DMS 273 (cell line): ENCODE measurements at regions not wholly inside any gene's neighbourhood (a gene's known extent, or its start where the extent isn't known, plus 50 kb on each side); places are given as distances from the start of the nearest gene placed in this dataset.
A peak's percentile ranks its signal among the peaks of the same experiment; 100 is the strongest.

Experiments used
- DNase-seq: peaks from one replicate; lab custom pipeline; 2025; ENCODE audit not compliant: unreplicated experiment; lab: John Stamatoyannopoulos, UW

DNA sequence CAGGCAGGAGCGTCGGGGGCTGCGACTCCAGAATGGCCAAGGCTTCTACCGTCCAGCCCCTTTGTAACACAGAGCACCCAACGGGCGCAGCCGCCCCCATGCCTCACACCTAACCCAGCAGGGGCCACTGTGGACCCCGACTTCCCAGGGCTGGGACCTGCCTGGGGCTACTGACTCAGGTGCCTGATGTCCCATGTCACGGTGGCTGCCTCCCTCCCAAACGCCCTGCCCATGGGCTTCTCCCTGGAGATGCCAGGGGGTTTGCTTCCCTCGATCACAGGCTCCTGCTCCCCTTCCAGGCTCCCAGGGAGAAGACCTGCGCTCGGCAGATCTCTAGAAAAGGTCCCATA, 84.0 kb downstream of the MYEOV start:
- no peak for DNase-seq

DNA sequence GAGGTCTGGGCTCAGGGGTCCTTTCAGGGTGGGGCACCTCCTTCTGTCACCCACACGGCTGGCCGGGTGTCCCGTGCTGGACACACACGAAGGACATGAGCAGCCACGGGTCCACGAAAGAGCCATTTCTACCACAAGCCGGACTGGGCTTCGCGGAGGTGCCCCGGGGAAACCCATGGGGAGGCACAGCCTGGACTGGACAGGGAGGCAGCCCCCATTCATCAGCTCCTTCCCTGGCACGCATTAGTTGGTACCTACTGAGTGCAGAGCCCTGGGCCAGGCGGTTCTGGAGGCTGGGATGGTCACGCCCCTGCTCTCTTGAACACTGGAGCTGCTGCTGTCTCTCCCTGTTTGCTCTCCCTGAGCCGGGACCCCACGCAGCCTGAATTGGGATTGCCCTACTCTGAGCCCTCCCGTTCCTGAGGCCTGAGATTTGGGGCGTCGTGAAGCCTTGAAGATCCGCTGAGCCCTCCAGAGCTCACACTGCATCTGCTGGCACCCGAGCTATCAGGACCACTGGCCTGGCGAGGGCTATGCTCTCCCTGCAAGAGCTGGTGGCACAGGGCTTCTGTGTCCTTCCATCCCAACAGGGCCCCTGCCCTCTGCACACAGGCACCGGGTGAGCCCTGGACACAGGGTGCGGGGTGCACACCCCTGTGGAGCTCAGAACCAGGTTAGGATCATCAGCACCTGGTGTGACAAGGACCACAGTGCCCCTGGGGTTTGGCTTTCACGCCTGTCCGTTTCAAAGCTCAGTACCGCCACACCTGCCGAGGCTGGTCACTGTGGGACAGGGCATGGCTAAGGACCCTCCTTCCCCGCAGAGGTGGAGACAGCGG, 84.6 kb downstream of the MYEOV start:
- no peak for DNase-seq

DNA sequence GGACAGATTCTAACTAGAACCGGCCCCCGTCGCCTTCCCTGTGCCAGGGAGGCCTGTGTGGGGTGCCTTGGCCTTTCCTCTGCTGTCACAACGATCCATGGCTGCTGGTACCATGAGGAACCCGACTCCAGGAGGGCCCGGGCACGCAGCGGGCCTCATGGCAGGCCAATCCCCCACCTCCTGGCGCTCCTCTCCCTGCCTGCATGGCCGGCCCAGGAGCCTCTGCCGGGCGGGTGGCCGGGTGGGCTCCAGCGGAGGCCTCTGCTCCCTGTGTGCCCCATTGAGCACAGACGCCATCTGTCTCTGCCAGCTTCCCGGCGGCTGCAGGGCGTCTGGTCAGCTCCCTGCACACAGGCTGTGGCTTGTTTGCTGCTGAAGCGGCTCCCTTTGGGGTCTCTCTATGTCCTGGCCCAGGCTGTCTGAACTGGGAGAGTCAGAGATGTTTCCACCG, 86.5 kb downstream of the MYEOV start:
- peak; percentile 68 for DNase-seq

DNA sequence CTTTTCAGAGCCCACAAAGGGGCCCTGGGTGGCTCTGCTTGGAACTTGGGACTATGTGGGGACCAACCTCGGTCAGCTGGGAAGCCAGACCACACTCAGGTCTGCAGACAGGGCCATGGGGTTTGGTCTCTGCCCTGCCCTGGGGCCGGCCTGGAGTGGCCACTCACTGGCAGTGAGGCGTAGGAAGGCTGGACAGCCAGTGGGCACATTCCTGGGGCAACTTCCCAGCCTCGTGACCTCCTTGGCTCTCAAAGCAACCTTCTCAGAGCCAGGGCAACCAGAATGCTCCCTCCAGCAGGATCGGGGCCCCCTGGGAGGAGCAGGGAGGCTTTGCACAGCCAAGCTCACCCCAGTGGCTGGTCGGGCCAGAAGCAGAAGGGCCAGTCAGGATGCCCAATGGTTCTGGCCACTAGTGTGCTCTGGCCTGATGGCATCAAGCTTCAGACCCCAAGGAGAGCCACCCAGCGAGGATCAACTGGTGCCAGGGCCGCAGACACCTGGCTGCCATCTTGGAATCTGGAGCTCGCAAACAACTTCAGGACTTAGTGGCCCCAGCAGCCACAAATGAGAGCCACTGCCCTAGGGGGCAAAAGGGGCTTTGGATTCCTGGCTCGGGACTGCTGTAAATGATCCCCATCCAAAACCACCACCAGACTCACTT, 87.1 kb downstream of the MYEOV start:
- DNase-seq = no peak

- DNase-seq = no peak
These were observed 87.8 kb downstream of the MYEOV start for GRCh38 chr11:69381681-69382130.

DNA sequence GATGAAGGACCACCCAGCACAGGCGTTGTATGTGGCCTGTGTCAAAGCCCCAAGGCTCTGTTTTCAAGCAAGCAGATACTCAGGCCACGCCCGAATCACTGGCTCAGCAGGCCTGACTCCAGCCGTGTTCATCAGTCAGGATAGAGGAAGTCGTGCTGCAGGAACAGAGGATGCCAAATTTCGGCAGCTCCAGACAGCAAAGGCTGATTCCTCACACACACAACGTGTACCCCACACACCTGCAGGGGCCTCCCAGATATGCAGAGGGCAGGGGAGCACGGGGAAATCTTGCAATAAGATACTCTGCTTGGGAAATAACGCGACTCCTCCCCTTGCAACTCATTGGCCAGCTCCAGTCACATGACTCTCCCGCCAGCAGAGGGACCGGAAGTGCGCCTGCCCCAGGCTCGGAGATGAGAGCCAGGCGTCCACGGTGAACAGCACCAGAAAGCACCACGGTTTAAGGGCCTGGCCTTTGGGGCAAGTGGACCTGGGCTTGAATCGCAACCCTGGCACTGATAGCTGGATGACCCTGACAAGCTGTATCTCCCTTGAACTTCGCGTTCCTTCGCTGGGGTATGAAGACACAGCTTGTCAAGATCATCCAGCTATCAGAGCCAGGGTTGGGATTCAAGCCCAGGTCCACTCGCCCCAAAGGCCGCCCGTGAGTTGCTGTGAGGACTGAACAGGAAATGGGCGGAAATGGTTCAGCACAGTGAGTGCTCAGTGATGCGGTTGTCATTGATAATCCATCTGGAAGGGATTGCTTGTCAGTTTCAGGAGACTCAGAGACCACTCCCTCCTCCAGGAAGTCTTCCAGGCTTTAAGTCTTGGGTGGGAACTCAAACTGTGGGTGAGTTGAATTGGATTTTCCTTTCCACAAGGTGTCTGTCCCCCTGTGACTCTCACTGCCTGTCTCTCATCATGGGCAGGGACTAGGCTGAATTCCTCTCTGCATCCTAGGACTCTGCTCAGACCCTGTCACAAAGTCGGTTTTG, 88.5 kb downstream of the MYEOV start:
- DNase-seq = no peak

DNA sequence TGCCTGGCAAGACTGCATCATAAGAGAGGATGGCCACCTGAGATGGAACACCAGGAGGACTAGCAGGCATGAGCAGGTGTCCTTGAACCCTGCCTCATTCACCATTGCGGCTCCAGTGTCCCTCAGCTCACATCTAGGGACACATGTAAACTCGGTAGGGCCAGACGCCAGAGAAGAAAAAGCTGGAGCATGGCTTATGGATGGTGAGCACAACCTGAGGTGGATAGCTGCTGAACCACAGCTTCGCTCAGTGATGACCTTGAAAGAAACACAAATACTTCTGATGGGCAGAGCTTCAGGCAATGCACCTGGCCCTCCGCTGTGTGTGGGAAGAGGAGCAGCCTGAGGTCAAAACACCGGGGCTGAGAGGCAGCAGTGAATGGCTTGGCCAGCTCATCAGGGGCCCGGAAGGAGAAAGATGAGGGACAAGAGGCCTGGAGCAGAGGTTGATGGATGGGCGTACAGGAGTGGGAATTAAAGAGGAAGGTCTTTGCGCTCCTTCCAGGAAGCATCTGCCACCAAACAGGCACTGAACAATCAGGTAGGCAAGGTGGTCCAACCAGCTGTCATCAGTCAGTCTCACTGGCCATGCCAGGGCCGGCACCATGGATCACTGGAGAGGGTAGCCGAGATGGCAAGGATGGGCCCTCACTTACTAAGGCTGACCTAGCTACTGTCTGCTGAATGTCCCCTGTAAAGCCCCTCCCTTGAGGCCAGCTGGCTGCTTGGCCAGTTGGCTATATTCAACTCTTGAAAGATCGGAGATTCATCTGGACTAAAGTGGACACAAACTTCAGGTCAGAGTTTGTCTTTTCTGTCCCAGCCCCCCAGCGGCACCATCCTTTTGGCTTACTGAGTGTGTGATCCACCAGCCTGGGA, 89.7 kb downstream of the MYEOV start:
- DNase-seq = no peak

GRCh38 chr11:69384251-69385143, 90.5 kb downstream of the MYEOV start:
- DNase-seq = no peak

DNA sequence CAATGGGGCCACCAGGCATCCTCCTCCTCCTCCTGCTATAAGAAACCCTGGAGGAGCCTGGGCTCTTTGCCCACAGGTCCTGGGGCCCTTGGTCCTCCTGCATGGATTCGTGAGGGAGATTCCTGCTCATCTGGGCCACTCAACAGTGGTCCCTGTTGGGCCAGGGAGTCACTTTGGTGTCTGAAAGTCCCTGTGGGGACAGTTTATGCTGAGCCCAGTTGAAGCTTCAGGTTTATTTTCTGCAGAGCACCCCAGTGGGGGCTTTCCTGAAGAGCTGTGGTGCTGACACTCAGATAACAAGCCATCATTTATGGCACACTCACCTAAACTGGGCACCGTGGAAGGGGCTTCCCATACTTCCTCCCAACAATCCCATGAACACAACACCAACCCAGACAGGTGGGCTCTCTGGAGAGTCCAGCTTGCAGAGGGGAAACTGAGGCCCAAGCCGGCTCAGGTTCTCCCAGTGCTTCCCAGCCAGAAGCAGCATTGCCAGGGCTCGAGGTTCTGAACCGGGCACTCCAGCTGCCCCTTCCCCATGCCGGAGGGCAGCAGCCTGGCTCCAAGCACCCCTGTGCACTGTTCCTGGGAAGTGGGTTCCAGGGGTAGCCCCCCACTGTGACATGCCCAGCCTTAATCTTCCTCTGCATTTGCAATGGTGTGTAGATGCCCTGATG, 91.3 kb downstream of the MYEOV start:
- DNase-seq = no peak

DNA sequence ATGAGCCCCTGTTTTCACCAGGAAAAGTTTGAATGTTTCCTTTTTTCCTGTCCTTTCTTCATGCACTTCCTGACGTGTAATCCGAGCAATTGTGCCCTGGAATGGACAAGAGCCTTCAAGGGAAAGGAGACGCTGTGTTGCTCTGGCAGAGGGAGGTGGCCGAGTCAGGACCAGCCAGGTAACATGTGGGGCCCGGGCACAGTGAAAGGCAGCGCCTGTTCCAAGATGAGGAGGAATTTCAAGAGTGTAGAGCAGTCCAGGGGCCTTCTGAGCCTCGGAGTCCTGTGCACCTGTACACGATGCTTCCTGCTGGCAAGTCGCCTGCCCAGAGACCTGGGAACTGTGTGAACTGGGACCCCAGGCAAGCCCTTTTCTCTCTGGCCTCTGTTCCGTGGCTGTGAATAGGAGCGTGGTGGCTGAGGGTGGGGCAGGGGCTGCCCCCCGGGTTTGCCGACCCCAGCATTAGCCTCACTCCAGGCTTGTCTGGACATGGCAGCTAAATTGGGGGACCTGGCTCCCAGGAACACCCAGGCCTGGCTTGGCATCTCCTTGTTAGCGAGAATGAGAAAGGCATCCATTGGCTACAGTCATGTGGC, 92.0 kb downstream of the MYEOV start:
- DNase-seq = no peak

DNA sequence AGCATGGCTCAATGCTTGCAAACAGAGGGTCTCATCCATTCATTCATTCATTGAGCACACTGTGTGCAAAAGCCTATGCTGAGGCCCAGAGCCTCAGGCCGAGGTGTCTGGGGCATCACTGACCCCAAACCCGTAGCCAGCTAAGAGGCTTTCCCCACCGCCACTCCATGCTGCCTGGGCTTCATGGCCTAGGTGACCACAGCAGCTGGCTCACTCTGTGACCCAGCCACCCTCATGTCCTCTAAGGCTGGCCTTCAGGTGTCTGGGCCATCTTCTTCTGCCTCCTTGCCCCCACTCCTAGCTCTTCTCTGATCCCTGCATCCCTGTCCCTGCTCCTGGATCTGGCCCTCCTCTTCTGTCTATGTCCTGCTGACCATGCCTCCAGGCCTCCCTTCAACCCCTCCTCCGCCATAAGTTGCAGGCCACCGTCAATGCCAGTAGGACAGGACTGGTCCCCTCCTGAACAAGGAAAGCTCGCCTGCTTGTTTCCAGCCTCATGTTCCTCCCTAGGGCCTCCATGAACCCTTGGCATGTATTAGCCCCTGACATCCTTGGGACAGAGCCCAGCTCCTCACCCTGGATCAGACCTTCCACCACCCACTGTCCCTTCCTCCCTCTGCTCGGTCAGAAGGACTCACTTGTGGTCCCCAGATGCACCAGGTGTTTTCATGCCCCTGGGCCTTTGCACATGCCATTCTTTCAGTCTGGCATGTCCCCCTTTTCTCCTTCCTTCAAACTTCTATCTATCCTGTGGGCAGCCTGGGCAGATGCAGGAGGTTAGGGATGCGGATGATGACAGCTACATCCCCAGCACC, 92.8 kb downstream of the MYEOV start:
- no peak for DNase-seq

GRCh38 chr11:69387409-69387885, 93.5 kb downstream of the MYEOV start:
- no peak for DNase-seq

GRCh38 chr11:69388210-69388609, 93.3 kb upstream of the LINC01488 start:
- DNase-seq = no peak

GRCh38 chr11:69388661-69389060, 92.8 kb upstream of the LINC01488 start:
- DNase-seq = no peak

DNA sequence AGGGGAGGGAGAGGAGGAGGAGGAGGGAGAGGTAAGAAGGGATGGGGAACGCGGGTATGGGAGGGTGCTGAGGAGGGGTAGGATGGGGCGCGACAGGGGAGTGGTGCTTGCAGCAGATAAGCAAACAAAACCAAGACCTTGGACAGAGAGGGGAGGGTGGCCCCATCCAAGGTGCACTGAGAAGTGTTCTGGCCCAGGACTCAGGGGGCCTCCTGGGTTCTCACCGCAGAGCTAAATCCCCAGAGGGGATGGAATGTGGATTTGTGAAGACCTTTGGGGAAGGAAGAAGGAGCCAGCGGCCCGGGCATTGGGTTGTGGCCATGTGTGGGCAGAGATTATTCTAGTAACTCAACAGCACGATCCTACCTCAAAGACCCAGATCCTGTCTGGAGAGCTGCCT, 90.9 kb upstream of the LINC01488 start:
- no peak for DNase-seq

DNA sequence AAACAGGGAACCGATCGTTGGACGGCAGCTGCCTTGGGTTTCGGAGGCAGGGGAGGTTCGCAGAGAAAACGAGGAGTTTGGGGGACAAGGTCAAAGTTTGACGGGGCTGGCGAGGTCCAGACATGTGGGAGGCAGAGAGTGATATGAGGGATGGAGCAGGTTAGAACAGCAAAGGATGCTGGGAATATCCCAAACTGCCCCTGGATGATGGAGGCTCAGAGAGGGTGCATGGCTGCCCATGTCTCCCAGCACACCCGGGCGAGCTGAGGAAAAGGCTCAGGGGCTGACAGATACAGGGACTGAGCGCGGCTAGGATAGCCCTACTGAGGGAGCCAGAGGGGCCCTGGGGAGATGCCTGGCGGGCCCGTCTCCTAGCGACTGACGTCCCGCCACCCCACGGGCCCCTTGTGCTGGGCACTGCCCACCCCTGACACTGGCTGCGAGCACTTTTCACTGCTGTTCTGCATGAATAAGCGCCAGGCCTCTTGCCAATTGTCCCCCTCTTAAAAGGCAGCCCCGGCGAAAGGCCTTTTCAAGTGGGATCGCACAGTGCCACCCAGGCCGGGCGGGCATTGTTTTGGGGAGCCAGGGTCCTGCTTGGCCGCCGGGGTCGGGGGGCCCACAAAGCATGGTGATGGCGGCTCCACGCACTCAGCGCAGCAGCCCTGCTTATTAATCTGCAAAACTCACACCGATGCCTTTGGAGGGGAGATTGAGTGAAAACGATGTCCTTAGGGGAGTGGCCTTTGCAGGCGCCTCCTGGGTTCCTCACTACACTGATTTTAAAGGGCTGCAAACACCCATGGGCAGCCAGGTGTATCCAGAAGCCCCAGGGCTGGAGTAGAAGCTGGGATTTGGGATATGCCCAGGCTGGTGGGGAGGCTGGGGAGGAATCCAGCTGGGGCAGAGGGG, 90.0 kb upstream of the LINC01488 start:
- DNase-seq = no peak
